Central memory CD4-positive, alpha-beta T cell (primary cell): ENCODE measurements at regions not wholly inside any gene's neighbourhood (a gene's known extent, or its start where the extent isn't known, plus 50 kb on each side); places are given as distances from the start of the nearest gene placed in this dataset.

Experiments used
- DNase-seq: peaks from one replicate; pipeline ENCODE4 v3.0.0; 2022

GRCh38 chr3:189049458-189050236 lies 122.1 kb upstream of the TPRG1 start:
- DNase-seq = peak; percentile 24

- no peak for DNase-seq
Observed at GRCh38 chr3:189053322-189053721, 118.4 kb upstream of the TPRG1 start.

- DNase-seq = no peak
Observed at GRCh38 chr3:189056646-189057335, 115.0 kb upstream of the TPRG1 start.

- DNase-seq = no peak
Observed at GRCh38 chr3:189057369-189057768, 114.4 kb upstream of the TPRG1 start.

GRCh38 chr3:189058071-189058470 lies 113.7 kb upstream of the TPRG1 start:
- DNase-seq = no peak

- DNase-seq = no peak
Observed at GRCh38 chr3:189070965-189071364, 100.8 kb upstream of the TPRG1 start.

GRCh38 chr3:189071446-189071845 lies 100.3 kb upstream of the TPRG1 start:
- DNase-seq = no peak

- DNase-seq = no peak
Observed at GRCh38 chr3:189076449-189076848, 95.3 kb upstream of the TPRG1 start.

- no peak for DNase-seq
Observed at GRCh38 chr3:189080745-189081144, 91.0 kb upstream of the TPRG1 start.

- no peak for DNase-seq
Observed at GRCh38 chr3:189082666-189083427, 88.9 kb upstream of the TPRG1 start.

- no peak for DNase-seq
Observed at GRCh38 chr3:189084620-189085019, 87.2 kb upstream of the TPRG1 start.

GRCh38 chr3:189092547-189092946 lies 79.2 kb upstream of the TPRG1 start:
- no peak for DNase-seq

- DNase-seq = no peak
Observed at GRCh38 chr3:189094539-189094938, 77.2 kb upstream of the TPRG1 start.

GRCh38 chr3:189096092-189096491 lies 75.7 kb upstream of the TPRG1 start:
- no peak for DNase-seq

- no peak for DNase-seq
Observed at GRCh38 chr3:189099031-189099471, 72.7 kb upstream of the TPRG1 start.

- no peak for DNase-seq
Observed at GRCh38 chr3:189099505-189100290, 72.1 kb upstream of the TPRG1 start.

GRCh38 chr3:189100866-189101265 lies 70.9 kb upstream of the TPRG1 start:
- DNase-seq = no peak

- DNase-seq = no peak
Observed at GRCh38 chr3:189101594-189101993, 70.2 kb upstream of the TPRG1 start.

GRCh38 chr3:189103208-189103607 lies 68.6 kb upstream of the TPRG1 start:
- DNase-seq = no peak

GRCh38 chr3:189108067-189108466 lies 63.7 kb upstream of the TPRG1 start:
- no peak for DNase-seq

GRCh38 chr3:189108735-189109134 lies 63.0 kb upstream of the TPRG1 start:
- DNase-seq = no peak

GRCh38 chr3:189109145-189109544 lies 62.6 kb upstream of the TPRG1 start:
- DNase-seq = no peak

- DNase-seq = no peak
Observed at GRCh38 chr3:189117087-189117486, 54.7 kb upstream of the TPRG1 start.
